ENCODE measurements at regions not wholly inside any gene's neighbourhood (a gene's known extent, or its start where the extent isn't known, plus 50 kb on each side); places are given as distances from the start of the nearest gene placed in this dataset.

GRCh38 chr2:207311316-207312005 lies 145.7 kb upstream of the KLF7 start:
- Histone ChIP-seq H3K4me3 (no peak overlapping the region), H3K27ac (ENCODE audit: extremely low read depth, low read depth, low read length) (peak overlapping the region; percentile 58; the same call in 2 of the 3 replicates), H3K9me3 (replicated peaks; ENCODE audit: control insufficient read depth, insufficient read depth, low read depth, low read length) (no peaks in the 10 kb centered on the region), H3K4me2 (ENCODE audit: insufficient read depth, low read length) (peak overlapping the region; percentile 27; the same call in 1 of the 2 replicates), H2AFZ (ENCODE audit: low read depth, low read length) (peak overlapping the region; percentile 59), H4K20me1 (replicated peaks; ENCODE audit: control insufficient read depth, insufficient read depth, low read length) (no peaks in the 10 kb centered on the region), H3K27me3 (ENCODE audit: control insufficient read depth in 2 of 2, insufficient read depth in 2 of 2, low read length in 2 of 2) (no peaks in the 10 kb centered on the region), H3K4me1 (replicated peaks in 1 of 2; ENCODE audit: control insufficient read depth in 2 of 2, insufficient read depth in 2 of 2, low read length in 2 of 2) (peaks cover 4 to 15% of the 10 kb centered on the region in 2 experiments; a peak in 4 of 5 replicates), H3K36me3 (ENCODE audit: control insufficient read depth, insufficient read depth, low read length) (no peaks in the 10 kb centered on the region), H3K9me1 (ENCODE audit: control insufficient read depth, insufficient read depth, low read length) (no peaks in the 10 kb centered on the region), H3K9ac (ENCODE audit: insufficient read depth in 1 of 2, low read depth in 2 of 2, low read length in 2 of 2) (no peak overlapping the region), H3K79me2 (ENCODE audit: control insufficient read depth, insufficient read depth, low read length) (no peaks in the 10 kb centered on the region)
- ATAC-seq (peak; percentile 96), DNase-seq (ENCODE audit: extremely low read depth in 1 of 4, low spot score in 3 of 4) (peak; percentile 14 to 72 (median 38)), FAIRE-seq (peak; percentile 71)
- in situ Hi-C loops (cut with MboI): no loop called here
- BruUV-seq (replicated peaks): no TSS peak
- ChIA-PET CTCF (ENCODE audit: low intra/inter-chr PET ratio) (no interaction called here), POLR2A (no interaction called here)
- intact Hi-C loops (cut with micrococcal nuclease): no loop called here
- WGBS (ENCODE audit: insufficient coverage, low coverage, missing lambda C conversion rate): 25% methylated on average over 4 of the region's 4 CpGs
- TF ChIP-seq SMARCB1 (IDR thresholded peaks at IDR 0.05; ENCODE audit: insufficient read length, low read depth) (no peak), ZBTB7A (IDR thresholded peaks at IDR 0.05; ENCODE audit: borderline replicate concordance, control insufficient read depth, low read depth, low read length) (no peak), PHB2 (IDR thresholded peaks at IDR 0.05; ENCODE audit: low read depth) (no peak), NFE2 (IDR thresholded peaks at IDR 0.05; ENCODE audit: low read depth) (no peak), SAFB2 (IDR thresholded peaks at IDR 0.05; ENCODE audit: borderline replicate concordance, low read depth, low read length, severe bottlenecking) (no peak), ATF1 (CRISPR knock-in tag; IDR thresholded peaks at IDR 0.05) (no peak), ATF1 (tag; IDR thresholded peaks at IDR 0.05) (peak; percentile 44; the same call in 1 of the 2 replicates), GABPB2 (CRISPR knock-in tag; conservative IDR thresholded peaks at IDR 0.05) (no peak), ZNF277 (CRISPR knock-in tag; IDR thresholded peaks at IDR 0.05; ENCODE audit: borderline replicate concordance) (no peak), LCOR (CRISPR knock-in tag; IDR thresholded peaks at IDR 0.05) (peak; percentile 27; the same call in 1 of the 2 replicates), PCBP1 (IDR thresholded peaks at IDR 0.05; ENCODE audit: low read depth, low read length, poor library complexity, severe bottlenecking) (no peak), SMAD3 (CRISPR knock-in tag; conservative IDR thresholded peaks at IDR 0.05) (no peak), ATF3 (IDR thresholded peaks at IDR 0.05) (peak; percentile 99), ATF3 (CRISPR knock-in tag; conservative IDR thresholded peaks at IDR 0.05) (no peak), ASH1L (IDR thresholded peaks at IDR 0.05; ENCODE audit: borderline replicate concordance, low read depth, partially characterized antibody) (no peak), ZNF263 (CRISPR knock-in tag; IDR thresholded peaks at IDR 0.05; ENCODE audit: borderline replicate concordance) (no peak), ARID3B (CRISPR knock-in tag; IDR thresholded peaks at IDR 0.05; ENCODE audit: borderline replicate concordance) (no peak), MXI1 (IDR thresholded peaks at IDR 0.05; ENCODE audit: low read depth, low read length) (no peak)

All from K562 (cell line).